ENCODE measurements at regions not wholly inside any gene's neighbourhood (a gene's known extent, or its start where the extent isn't known, plus 50 kb on each side); places are given as distances from the start of the nearest gene placed in this dataset.

DNA sequence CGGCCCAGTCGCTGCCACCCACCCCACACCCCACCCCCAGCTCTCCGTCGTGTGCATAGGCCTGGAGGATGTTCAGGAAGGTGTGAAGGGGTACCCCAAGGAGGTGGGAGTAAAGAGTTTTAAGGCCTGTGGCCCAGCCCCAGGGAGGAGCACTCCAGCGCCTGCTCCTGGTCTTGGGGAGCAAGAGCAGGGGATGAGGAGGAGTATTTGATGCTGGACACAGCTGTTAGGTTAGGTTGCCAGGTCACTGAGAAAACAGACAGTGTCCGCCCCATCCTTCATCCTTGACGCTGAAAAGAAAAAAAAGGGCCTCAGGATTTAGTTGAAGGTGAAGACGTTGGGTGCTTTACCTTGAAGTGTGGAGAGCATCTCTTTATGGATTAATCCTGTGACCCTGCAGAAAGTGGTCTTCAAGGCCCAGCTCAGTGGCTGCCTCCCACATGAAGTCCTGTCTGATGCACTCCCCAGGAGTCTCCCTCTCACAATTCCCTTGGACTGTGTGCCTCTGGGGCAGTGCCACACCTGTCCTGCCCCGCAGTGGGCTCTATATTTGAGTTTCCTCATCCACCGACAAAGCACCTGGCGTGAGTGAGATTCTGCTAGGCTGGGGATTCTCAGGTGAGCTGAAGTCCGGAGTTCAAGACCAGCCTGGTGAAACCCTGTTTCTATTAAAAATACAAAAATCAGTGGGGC lies 101.8 kb downstream of the SPRY4 start:
- Histone ChIP-seq H3K27ac (ENCODE audit: low read depth in 2 of 2, low read length in 1 of 2) (no peak overlapping the region), H3K36me3 (ENCODE audit: control insufficient read depth in 2 of 2, insufficient read depth in 2 of 2, low read length in 1 of 2) (no peaks in the 10 kb centered on the region), H3K4me1 (ENCODE audit: control insufficient read depth in 2 of 2, insufficient read depth in 2 of 2, low read length in 1 of 2) (no peaks in the 10 kb centered on the region), H3K4me3 (ENCODE audit: low read depth in 1 of 2, low read length in 2 of 2) (no peak overlapping the region), H3K27me3 (ENCODE audit: control insufficient read depth in 1 of 2, insufficient read depth in 2 of 2, low read length in 2 of 2) (no peaks in the 10 kb centered on the region), H3K9me3 (ENCODE audit: control insufficient read depth in 2 of 2, insufficient read depth in 1 of 2, low read depth in 1 of 2, low read length in 1 of 2) (no peaks in the 10 kb centered on the region)
- 85 to 87% methylated on average over 12 of the region's 12 CpGs for WGBS, 2 donors

DNA sequence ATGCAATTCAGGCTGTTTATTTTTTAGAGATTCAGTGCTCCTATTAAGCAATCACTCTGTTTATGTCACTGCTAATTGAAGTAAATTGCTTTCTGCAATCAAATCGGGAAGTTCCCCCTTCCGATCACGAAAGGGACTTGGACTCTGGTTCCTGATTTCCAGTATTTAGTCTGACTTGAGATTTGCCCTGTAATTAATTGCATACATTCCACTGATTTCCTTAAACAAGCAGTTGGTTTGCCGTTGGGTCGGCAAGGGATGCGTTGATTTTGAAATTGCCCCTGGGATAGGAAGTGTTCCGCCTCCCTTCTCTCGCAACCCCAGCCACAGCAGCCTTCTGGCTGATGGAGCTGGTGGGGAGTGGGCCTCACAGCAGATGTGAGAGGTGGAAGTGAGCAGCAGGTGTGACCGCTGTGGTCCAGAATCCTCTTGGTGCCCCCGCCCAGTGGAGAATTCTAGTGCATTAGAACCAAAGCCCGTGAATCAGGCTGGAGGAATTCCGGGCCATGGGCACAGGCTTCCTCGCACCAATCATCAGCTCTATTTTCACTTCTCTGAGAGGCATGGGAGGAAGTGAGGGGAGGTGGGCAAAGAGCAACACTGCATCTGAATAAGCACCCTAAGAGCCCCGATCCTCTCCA lies 102.5 kb downstream of the SPRY4 start:
- 71 to 78% methylated on average over 14 of the region's 14 CpGs for WGBS, 2 donors
- no peak overlapping the region for H3K27ac ChIP-seq (ENCODE audit: low read depth in 2 of 2, low read length in 1 of 2)

DNA sequence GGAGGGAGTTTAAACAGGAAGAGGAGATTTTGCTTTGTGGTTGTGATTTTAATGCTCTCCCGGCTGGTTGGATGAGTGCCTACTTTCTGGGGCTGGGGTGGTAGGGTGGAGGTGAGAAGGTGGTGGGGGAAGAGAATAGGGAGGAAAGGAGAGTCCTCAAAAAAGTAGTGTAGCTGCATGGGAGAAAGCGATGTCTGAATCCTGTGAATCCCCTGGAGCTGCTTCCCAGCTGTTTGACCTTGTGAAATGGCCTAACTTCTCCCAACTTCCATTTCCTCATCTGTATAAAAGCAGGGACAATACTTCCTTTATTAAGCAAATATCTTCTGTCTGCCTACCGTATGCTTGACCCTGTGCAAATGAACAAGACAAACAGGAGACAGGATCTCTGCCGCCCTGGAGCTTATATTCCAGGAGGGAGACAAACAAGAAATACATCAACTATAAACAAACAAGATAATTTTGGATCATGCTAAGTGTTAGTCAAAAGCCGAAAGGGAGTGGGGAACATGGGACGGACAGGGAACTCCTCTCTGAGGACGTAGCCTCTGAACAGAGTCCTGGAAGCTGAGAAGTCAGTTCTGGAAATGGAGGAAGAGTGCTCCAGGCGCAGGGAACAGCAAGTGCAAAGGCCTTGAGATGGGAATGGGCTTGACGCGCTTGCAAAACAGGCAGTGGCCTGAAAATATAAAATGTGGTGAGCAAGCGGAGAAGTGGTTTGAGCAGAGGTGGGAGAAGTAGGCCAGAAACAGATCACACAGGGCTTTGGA lies 103.5 kb downstream of the SPRY4 start:
- H3K4me1 ChIP-seq (ENCODE audit: control insufficient read depth in 2 of 2, insufficient read depth in 2 of 2, low read length in 1 of 2): no peaks in the 10 kb centered on the region
- WGBS, 2 donors: 74 to 77% methylated on average over 11 of the region's 11 CpGs
- H3K9me3 ChIP-seq (ENCODE audit: control insufficient read depth in 2 of 2, insufficient read depth in 1 of 2, low read depth in 1 of 2, low read length in 1 of 2): no peaks in the 10 kb centered on the region
- no peak overlapping the region for H3K4me3 ChIP-seq (ENCODE audit: low read depth in 1 of 2, low read length in 2 of 2)
- no peak overlapping the region for H3K27ac ChIP-seq (ENCODE audit: low read depth in 2 of 2, low read length in 1 of 2)
- H3K36me3 ChIP-seq (ENCODE audit: control insufficient read depth in 2 of 2, insufficient read depth in 2 of 2, low read length in 1 of 2): no peaks in the 10 kb centered on the region
- no peaks in the 10 kb centered on the region for H3K27me3 ChIP-seq (ENCODE audit: control insufficient read depth in 1 of 2, insufficient read depth in 2 of 2, low read length in 2 of 2)

More for the DNA sequence above, 102.5 kb downstream of the SPRY4 start:
- Histone ChIP-seq H3K27me3 (ENCODE audit: control insufficient read depth in 1 of 2, insufficient read depth in 2 of 2, low read length in 2 of 2) (no peaks in the 10 kb centered on the region), H3K4me3 (ENCODE audit: low read depth in 1 of 2, low read length in 2 of 2) (no peak overlapping the region), H3K36me3 (ENCODE audit: control insufficient read depth in 2 of 2, insufficient read depth in 2 of 2, low read length in 1 of 2) (no peaks in the 10 kb centered on the region), H3K9me3 (ENCODE audit: control insufficient read depth in 2 of 2, insufficient read depth in 1 of 2, low read depth in 1 of 2, low read length in 1 of 2) (no peaks in the 10 kb centered on the region), H3K4me1 (ENCODE audit: control insufficient read depth in 2 of 2, insufficient read depth in 2 of 2, low read length in 1 of 2) (no peaks in the 10 kb centered on the region)

DNA sequence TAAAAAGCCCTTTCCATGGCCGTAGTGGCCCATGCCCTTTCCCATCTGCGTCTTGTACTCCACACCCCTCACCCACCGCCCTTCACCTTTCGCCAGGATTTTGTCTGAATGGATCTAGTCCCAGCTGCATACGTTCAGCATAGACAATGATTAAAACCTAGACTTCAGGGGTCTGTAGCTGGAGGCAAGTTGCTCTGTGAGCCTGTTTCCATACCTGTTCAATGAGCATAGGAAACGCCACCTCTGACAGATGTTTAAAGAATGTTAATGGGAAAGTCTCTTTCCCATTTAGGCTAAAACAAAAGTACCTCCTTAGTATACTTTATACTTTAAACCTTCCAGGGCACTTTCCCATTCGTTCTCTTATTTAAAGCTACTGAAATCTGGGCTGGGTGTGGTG lies 105.7 kb downstream of the SPRY4 start:
- H3K27ac ChIP-seq (ENCODE audit: low read depth in 2 of 2, low read length in 1 of 2): no peak overlapping the region
- no peaks in the 10 kb centered on the region for H3K27me3 ChIP-seq (ENCODE audit: control insufficient read depth in 1 of 2, insufficient read depth in 2 of 2, low read length in 2 of 2)
- H3K36me3 ChIP-seq (ENCODE audit: control insufficient read depth in 2 of 2, insufficient read depth in 2 of 2, low read length in 1 of 2): no peaks in the 10 kb centered on the region
- H3K9me3 ChIP-seq (ENCODE audit: control insufficient read depth in 2 of 2, insufficient read depth in 1 of 2, low read depth in 1 of 2, low read length in 1 of 2): no peaks in the 10 kb centered on the region
- no peak overlapping the region for H3K4me3 ChIP-seq (ENCODE audit: low read depth in 1 of 2, low read length in 2 of 2)
- peaks cover 0 to 2% of the 10 kb centered on the region in 2 donors for H3K4me1 ChIP-seq (ENCODE audit: control insufficient read depth in 2 of 2, insufficient read depth in 2 of 2, low read length in 1 of 2)
- WGBS, 2 donors: 88 to 89% methylated on average over 7 of the region's 7 CpGs

DNA sequence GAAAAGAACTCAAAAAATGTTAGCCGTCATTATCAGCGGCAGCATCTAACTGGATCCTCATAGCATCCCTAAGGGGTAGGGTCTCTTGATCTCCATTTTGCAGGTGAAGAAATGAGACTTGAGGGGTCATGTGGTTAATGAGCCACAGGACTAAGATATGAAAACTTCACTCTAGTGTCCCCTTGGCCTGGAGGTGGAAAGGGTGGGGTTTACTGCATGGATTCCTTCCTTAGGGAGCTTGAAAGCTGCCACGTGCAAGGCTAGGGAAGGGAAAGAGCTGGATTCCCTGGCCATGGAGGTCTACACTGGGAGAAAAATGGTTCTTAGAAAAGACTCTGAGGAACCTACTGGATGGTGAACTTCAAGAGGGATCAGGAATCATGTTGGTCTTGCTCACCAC lies 107.9 kb downstream of the SPRY4 start:
- H3K27me3 ChIP-seq (ENCODE audit: control insufficient read depth in 1 of 2, insufficient read depth in 2 of 2, low read length in 2 of 2): no peaks in the 10 kb centered on the region
- no peak overlapping the region for H3K27ac ChIP-seq (ENCODE audit: low read depth in 2 of 2, low read length in 1 of 2)
- no peak overlapping the region for H3K4me3 ChIP-seq (ENCODE audit: low read depth in 1 of 2, low read length in 2 of 2)
- H3K9me3 ChIP-seq (ENCODE audit: control insufficient read depth in 2 of 2, insufficient read depth in 1 of 2, low read depth in 1 of 2, low read length in 1 of 2): no peaks in the 10 kb centered on the region
- H3K36me3 ChIP-seq (ENCODE audit: control insufficient read depth in 2 of 2, insufficient read depth in 2 of 2, low read length in 1 of 2): no peaks in the 10 kb centered on the region
- H3K4me1 ChIP-seq (ENCODE audit: control insufficient read depth in 2 of 2, insufficient read depth in 2 of 2, low read length in 1 of 2): peaks cover 0 to 2% of the 10 kb centered on the region in 2 donors
- WGBS, 2 donors: 88 to 97% methylated on average over 3 of the region's 3 CpGs

DNA sequence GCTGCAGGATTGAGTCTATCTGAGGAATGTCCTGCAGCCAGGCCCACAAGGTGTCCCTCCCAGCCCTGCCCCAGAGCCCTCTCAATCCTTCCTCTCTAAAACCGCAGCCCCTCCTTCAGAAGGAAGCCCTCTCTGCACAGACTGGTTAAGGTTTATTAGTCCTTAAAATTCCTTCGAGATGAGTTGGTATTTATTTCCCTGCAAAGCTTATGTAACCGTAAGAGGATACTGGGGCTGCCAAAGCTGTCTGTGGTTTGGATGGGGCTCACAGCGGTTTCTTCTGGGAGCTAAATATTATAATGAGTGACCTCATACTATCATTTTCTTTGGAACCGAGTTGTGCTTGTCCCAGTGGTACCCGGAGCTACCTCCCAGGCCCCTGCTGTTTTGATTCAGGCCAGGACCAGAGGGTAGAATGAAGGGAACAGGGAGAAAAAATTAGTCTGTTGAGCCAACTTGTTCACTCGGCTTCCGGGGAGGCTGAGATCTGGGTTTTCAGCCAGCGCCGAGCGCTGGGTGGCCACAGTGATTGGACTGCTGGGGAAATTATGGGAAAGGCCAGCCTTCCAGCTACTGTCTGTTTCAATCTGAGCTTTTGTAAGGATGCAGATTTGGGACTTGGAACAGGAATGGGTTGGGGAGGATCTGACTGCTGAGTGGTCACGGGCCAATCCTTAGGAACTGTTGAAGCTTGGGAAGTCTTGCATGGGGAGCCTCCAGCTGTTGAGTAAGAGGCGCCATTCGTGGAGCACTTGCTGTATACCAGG lies 107.5 kb downstream of the NDFIP1 start:
- Histone ChIP-seq H3K9me3 (ENCODE audit: control insufficient read depth in 2 of 2, insufficient read depth in 1 of 2, low read depth in 1 of 2, low read length in 1 of 2) (no peaks in the 10 kb centered on the region), H3K36me3 (ENCODE audit: control insufficient read depth in 2 of 2, insufficient read depth in 2 of 2, low read length in 1 of 2) (no peaks in the 10 kb centered on the region), H3K4me3 (ENCODE audit: low read depth in 1 of 2, low read length in 2 of 2) (no peak overlapping the region), H3K4me1 (ENCODE audit: control insufficient read depth in 2 of 2, insufficient read depth in 2 of 2, low read length in 1 of 2) (peaks cover 0 to 2% of the 10 kb centered on the region in 2 donors), H3K27ac (ENCODE audit: low read depth in 2 of 2, low read length in 1 of 2) (peak overlapping the region in 1 of 2 donors; percentile 65), H3K27me3 (ENCODE audit: control insufficient read depth in 1 of 2, insufficient read depth in 2 of 2, low read length in 2 of 2) (no peaks in the 10 kb centered on the region)
- WGBS, 2 donors: 41 to 54% methylated on average over 14 of the region's 14 CpGs

DNA sequence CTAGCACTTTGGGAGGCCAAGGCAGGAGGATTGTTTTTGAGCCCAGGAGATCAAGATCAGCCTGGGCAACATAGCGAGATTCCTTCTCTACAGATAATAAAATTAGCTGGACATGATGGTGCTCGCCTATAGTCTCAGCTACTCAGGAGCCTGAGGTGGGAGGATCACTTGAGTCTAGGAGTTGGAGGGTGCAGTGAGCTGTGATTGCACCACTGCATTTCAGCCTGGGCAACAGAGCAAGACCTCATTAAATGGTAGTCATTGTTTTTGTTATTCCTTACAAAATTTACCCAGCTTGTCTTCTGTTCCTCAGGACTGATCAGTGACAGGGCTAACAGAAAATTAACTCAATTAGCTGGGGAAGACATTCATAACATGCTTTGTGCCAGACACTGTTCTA lies 104.5 kb downstream of the NDFIP1 start:
- Histone ChIP-seq H3K27ac (ENCODE audit: low read depth in 2 of 2, low read length in 1 of 2) (no peak overlapping the region), H3K4me1 (ENCODE audit: control insufficient read depth in 2 of 2, insufficient read depth in 2 of 2, low read length in 1 of 2) (peaks cover 0 to 2% of the 10 kb centered on the region in 2 donors), H3K36me3 (ENCODE audit: control insufficient read depth in 2 of 2, insufficient read depth in 2 of 2, low read length in 1 of 2) (no peaks in the 10 kb centered on the region), H3K4me3 (ENCODE audit: low read depth in 1 of 2, low read length in 2 of 2) (no peak overlapping the region), H3K27me3 (ENCODE audit: control insufficient read depth in 1 of 2, insufficient read depth in 2 of 2, low read length in 2 of 2) (no peaks in the 10 kb centered on the region), H3K9me3 (ENCODE audit: control insufficient read depth in 2 of 2, insufficient read depth in 1 of 2, low read depth in 1 of 2, low read length in 1 of 2) (no peaks in the 10 kb centered on the region)
- WGBS, 2 donors: 82 to 92% methylated on average over 2 of the region's 2 CpGs

DNA sequence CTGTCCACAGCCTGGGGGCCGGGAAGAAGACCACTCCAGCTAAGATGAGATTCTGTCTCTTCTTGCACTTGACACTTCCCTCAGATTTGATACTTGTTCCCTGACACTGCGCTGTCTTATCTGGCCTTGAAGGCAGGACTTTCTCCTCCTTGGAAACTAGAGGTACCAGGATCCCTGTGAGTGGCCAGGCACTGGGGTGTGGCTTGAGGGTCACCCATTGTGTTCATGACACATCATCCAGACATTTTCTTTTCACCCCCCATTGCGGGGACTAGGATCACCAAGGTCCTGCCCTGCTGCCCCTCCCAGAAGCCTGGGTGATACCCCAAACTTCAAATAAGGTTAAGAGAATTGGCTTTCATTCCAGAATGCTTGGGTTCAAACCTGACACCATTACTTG lies 103.3 kb downstream of the NDFIP1 start:
- Histone ChIP-seq H3K4me1 (ENCODE audit: control insufficient read depth in 2 of 2, insufficient read depth in 2 of 2, low read length in 1 of 2) (peaks cover 0 to 2% of the 10 kb centered on the region in 2 donors), H3K4me3 (ENCODE audit: low read depth in 1 of 2, low read length in 2 of 2) (no peak overlapping the region), H3K36me3 (ENCODE audit: control insufficient read depth in 2 of 2, insufficient read depth in 2 of 2, low read length in 1 of 2) (no peaks in the 10 kb centered on the region), H3K27ac (ENCODE audit: low read depth in 2 of 2, low read length in 1 of 2) (no peak overlapping the region), H3K9me3 (ENCODE audit: control insufficient read depth in 2 of 2, insufficient read depth in 1 of 2, low read depth in 1 of 2, low read length in 1 of 2) (no peaks in the 10 kb centered on the region), H3K27me3 (ENCODE audit: control insufficient read depth in 1 of 2, insufficient read depth in 2 of 2, low read length in 2 of 2) (no peaks in the 10 kb centered on the region)
- WGBS, 2 donors: 84 to 89% methylated on average over 3 of the region's 3 CpGs

DNA sequence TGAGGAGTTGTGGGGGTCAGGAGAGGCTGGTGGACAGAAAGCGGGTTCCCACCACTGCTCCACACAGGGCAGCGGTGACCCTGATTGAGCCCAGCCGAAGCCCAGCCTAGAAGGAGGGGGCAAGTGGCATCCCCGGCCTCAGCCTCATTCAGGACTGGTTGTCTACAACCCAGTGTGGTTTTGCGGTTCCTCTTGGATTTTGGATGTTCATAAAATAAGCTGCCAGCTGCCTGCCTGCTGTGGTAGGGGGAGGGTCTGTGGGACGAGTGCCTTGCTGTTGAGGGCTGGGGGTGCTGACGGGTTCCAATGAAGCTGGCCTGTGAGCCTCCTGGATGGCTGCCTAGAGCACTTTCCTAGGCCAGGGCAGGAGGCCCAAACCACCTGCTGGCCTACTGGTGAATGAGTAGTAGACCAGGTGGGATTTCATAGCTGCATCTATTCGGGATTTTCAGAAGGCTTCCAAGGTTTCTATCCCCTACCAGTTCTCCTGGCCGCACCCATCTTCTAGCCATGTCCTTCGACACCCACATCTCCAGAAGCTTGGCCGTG lies 102.4 kb downstream of the NDFIP1 start:
- no peak overlapping the region for H3K27ac ChIP-seq (ENCODE audit: low read depth in 2 of 2, low read length in 1 of 2)
- no peaks in the 10 kb centered on the region for H3K9me3 ChIP-seq (ENCODE audit: control insufficient read depth in 2 of 2, insufficient read depth in 1 of 2, low read depth in 1 of 2, low read length in 1 of 2)
- no peaks in the 10 kb centered on the region for H3K36me3 ChIP-seq (ENCODE audit: control insufficient read depth in 2 of 2, insufficient read depth in 2 of 2, low read length in 1 of 2)
- H3K4me3 ChIP-seq (ENCODE audit: low read depth in 1 of 2, low read length in 2 of 2): no peak overlapping the region
- 91 to 93% methylated on average over 11 of the region's 11 CpGs for WGBS, 2 donors
- H3K4me1 ChIP-seq (ENCODE audit: control insufficient read depth in 2 of 2, insufficient read depth in 2 of 2, low read length in 1 of 2): peaks cover 0 to 2% of the 10 kb centered on the region in 2 donors
- H3K27me3 ChIP-seq (ENCODE audit: control insufficient read depth in 1 of 2, insufficient read depth in 2 of 2, low read length in 2 of 2): no peaks in the 10 kb centered on the region
